A673 (cell line): ENCODE measurements at regions not wholly inside any gene's neighbourhood (a gene's known extent, or its start where the extent isn't known, plus 50 kb on each side); places are given as distances from the start of the nearest gene placed in this dataset.

ENCODE experiments used
- BruUV-seq: library from RNA; stranded (reverse); fragments of 400-500 nt; replicated peaks from 2 replicates; lab custom pipeline; 2021; lab: Mats Ljungman, UMichigan
- CTCF ChIA-PET: fragments of 300-600 bp; sonication (Branson Sonifier 250); formaldehyde crosslinking; loops from one replicate; lab custom pipeline; 2022; ENCODE audit warnings: antibody characterized with exemption; lab: Charles Lee
- POLR2A ChIA-PET: fragments of 300-600 bp; sonication (Branson Sonifier 250); formaldehyde crosslinking; loops from one replicate; lab custom pipeline; 2022; ENCODE audit warnings: antibody characterized with exemption; ENCODE audit not compliant: low non-redundant PET; lab: Charles Lee
- DNase-seq: peaks from one replicate; pipeline ENCODE4 v3.0.0-alpha.2; 2015; ENCODE audit warnings: low spot score
- H3K27ac ChIP-seq: fragments of 200-600 bp; sonication (generic); 2 replicates; pipeline ENCODE4 v1.5.1; 2016; ENCODE audit warnings: mixed run types, low read depth, mild to moderate bottlenecking, mixed read lengths, antibody characterized with exemption, low read length; ENCODE audit not compliant: poor library complexity, severe bottlenecking
- H3K27me3 ChIP-seq: fragments of 200-600 bp; sonication (generic); replicated peaks from 2 replicates; pipeline ENCODE4 v1.6.1; 2017; ENCODE audit warnings: mixed run types, low read depth, mild to moderate bottlenecking, mixed read lengths, antibody characterized with exemption, low read length; ENCODE audit not compliant: insufficient read depth, poor library complexity
- H3K36me3 ChIP-seq: fragments of 200-600 bp; sonication (generic); 2 replicates; pipeline ENCODE4 v1.6.1; 2016; ENCODE audit warnings: mixed run types, mild to moderate bottlenecking, mixed read lengths, antibody characterized with exemption, low read length; ENCODE audit not compliant: insufficient read depth, poor library complexity, severe bottlenecking
- H3K4me1 ChIP-seq: fragments of 200-600 bp; sonication (generic); 2 replicates; pipeline ENCODE4 v1.6.1; 2017; ENCODE audit warnings: mixed run types, mild to moderate bottlenecking, mixed read lengths, antibody characterized with exemption, low read length; ENCODE audit not compliant: insufficient read depth, poor library complexity, severe bottlenecking
- H3K4me3 ChIP-seq: fragments of 200-600 bp; sonication (generic); 2 replicates; pipeline ENCODE4 v1.5.1; 2016; ENCODE audit warnings: low read depth, mixed run types, mild to moderate bottlenecking, mixed read lengths, low read length; ENCODE audit not compliant: poor library complexity, severe bottlenecking
- H3K9me3 ChIP-seq: fragments of 200-600 bp; sonication (generic); 2 replicates; pipeline ENCODE4 v1.6.1; 2016; ENCODE audit warnings: mixed run types, low read depth, mild to moderate bottlenecking, mixed read lengths, antibody characterized with exemption, low read length; ENCODE audit not compliant: poor library complexity, severe bottlenecking
- EZH2 ChIP-seq: fragments of 200-600 bp; sonication (generic); IDR thresholded peaks from 2 replicates; pipeline ENCODE4 v1.6.1; 2017; ENCODE audit warnings: borderline replicate concordance, low read depth, mild to moderate bottlenecking, mixed read lengths, antibody characterized with exemption, low read length; ENCODE audit not compliant: poor library complexity, severe bottlenecking
- intact Hi-C: fragments of 100-400 bp; cut with micrococcal nuclease; formaldehyde crosslinking; loops from one replicate; pipeline ENCODE4 v1.10.0; 2022; ENCODE audit not compliant: unreplicated experiment
- TF ChIP-seq, protein P1 (sequence below): fragments of 300-800, 200-600 bp; sonication (generic); conservative IDR thresholded peaks from 2 replicates; pipeline ENCODE4 v1.5.1; 2017; ENCODE audit warnings: low read depth, mild to moderate bottlenecking, antibody characterized with exemption, low read length, moderate library complexity, mixed read lengths

DNA sequence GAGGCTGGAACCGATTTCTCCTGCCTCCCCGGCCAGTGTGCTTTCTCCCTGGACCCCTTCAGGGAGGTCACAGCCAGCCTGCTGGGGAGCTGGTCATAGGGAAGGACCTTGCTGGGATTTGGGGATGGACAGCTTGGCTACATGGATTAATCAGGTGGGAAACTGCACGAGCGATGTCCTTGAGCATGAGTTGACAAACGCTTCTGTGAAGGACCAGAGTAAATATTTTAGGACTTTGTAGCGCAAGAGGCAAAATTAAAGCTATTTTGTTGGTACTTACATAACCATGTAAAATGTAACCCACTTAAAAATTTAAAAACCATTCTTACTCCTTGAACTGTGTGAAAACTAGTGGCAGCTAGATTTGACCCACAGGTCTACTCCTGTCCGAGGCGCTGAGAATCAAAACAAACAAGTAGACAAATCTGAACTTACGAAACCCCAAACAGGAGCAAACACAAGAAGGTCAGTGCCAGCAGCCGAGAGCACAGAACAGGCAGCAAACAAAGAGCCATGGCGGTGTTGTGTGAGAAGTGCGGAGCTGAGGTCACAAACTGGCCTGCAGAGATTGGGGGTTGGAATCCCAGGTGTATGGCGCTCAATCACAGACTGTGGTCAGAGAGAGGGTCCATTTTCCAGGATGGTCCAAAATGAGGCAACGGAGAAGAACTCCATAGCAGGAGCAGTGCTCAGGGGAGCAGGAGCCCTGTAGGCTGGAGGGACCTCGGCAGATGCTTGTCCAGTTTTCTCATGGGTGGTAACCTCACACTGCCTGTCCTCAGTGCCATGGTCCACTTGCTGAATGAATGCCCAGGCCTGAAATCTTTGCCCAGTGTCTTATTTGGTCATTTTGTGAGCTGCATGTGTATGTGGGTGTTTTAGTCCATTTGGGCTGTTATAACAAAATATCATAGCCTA is 79.2 kb upstream of the CLMN start:
- H3K27me3 ChIP-seq = no peaks in the 10 kb centered on the region
- intact Hi-C loops = no loop called here
- no peaks in the 10 kb centered on the region for H3K4me1 ChIP-seq
- no peaks in the 10 kb centered on the region for H3K36me3 ChIP-seq
- no peak for TF ChIP-seq EZH2
- TF ChIP-seq, protein P1, sequence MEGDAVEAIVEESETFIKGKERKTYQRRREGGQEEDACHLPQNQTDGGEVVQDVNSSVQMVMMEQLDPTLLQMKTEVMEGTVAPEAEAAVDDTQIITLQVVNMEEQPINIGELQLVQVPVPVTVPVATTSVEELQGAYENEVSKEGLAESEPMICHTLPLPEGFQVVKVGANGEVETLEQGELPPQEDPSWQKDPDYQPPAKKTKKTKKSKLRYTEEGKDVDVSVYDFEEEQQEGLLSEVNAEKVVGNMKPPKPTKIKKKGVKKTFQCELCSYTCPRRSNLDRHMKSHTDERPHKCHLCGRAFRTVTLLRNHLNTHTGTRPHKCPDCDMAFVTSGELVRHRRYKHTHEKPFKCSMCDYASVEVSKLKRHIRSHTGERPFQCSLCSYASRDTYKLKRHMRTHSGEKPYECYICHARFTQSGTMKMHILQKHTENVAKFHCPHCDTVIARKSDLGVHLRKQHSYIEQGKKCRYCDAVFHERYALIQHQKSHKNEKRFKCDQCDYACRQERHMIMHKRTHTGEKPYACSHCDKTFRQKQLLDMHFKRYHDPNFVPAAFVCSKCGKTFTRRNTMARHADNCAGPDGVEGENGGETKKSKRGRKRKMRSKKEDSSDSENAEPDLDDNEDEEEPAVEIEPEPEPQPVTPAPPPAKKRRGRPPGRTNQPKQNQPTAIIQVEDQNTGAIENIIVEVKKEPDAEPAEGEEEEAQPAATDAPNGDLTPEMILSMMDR = no peak
- no peak for DNase-seq
- ChIA-PET CTCF (interaction anchor here (0.6 kb wide), 1 partner anchor 130 kb away, joined by 3 read pairs; no protein-coding TSS in a partner anchor), POLR2A (no interaction called here)
- H3K27ac ChIP-seq = no peak overlapping the region
- BruUV-seq = no TSS peak
- no peaks in the 10 kb centered on the region for H3K9me3 ChIP-seq
- H3K4me3 ChIP-seq = no peak overlapping the region

DNA sequence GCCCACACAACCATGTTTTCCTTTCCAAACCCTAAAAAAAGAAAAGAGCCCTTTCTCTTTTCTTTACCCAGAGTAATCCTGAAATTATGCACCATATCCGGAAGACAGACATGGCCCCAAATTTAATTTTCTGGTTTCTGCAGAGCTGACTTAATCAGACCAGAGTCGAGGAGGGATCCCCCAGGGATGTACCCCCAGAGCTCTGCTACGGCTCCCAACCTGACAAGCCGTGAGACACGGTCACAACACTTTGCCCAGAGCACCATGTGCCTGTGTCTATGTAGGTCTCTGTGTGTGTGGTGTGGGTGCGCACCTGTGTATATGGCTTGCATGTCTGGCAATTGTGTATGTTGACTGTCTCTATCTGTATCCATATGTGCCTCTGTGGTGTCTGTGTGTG is 77.6 kb upstream of the CLMN start:
- CTCF ChIA-PET = no interaction called here
- intact Hi-C loops = no loop called here
- no TSS peak for BruUV-seq
- no peak overlapping the region for H3K27ac ChIP-seq
- POLR2A ChIA-PET = no interaction called here
- no peaks in the 10 kb centered on the region for H3K4me1 ChIP-seq
- no peak for DNase-seq
- TF ChIP-seq, protein P1 = no peak
- TF ChIP-seq EZH2 = no peak
- no peaks in the 10 kb centered on the region for H3K9me3 ChIP-seq
- H3K27me3 ChIP-seq = no peaks in the 10 kb centered on the region
- no peak overlapping the region for H3K4me3 ChIP-seq
- no peaks in the 10 kb centered on the region for H3K36me3 ChIP-seq

DNA sequence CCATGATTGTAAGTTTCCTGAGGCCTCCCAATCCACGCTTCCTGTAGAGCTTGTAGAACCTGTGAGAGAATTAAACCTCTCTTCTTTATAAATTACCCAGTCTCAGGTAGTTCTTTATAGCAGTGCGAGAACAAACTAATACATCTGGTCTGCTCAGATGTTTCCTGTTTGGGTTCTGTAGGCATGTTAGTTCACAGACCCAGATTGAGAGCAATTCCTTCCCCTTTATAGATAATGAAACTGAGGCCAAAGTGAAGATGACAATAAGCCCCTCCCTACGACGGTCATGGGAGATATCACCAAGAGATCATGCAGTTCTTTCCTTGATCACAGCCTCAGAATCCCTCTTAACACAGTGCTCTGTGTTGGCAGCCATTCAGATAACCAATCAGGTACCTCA is 76.5 kb upstream of the CLMN start:
- ChIA-PET CTCF (interaction anchor here (0.6 kb wide), 1 partner anchor 111 kb away, joined by 3 read pairs; no protein-coding TSS in a partner anchor), POLR2A (no interaction called here)
- no peaks in the 10 kb centered on the region for H3K27me3 ChIP-seq
- no peak for DNase-seq
- no peak overlapping the region for H3K27ac ChIP-seq
- BruUV-seq = no TSS peak
- no peaks in the 10 kb centered on the region for H3K4me1 ChIP-seq
- H3K9me3 ChIP-seq = no peaks in the 10 kb centered on the region
- no peaks in the 10 kb centered on the region for H3K36me3 ChIP-seq
- H3K4me3 ChIP-seq = no peak overlapping the region
- TF ChIP-seq, protein P1 = no peak
- no peak for TF ChIP-seq EZH2
- intact Hi-C loops = no loop called here
